NCI-H187 treated with DMSO at 0.1 percent for 48 hours (cell line): ENCODE measurements at regions not wholly inside any gene's neighbourhood (a gene's known extent, or its start where the extent isn't known, plus 50 kb on each side); places are given as distances from the start of the nearest gene placed in this dataset.

Experiments
- DNase-seq: peaks from one replicate; lab custom pipeline; 2025; lab: John Stamatoyannopoulos, UW

DNA sequence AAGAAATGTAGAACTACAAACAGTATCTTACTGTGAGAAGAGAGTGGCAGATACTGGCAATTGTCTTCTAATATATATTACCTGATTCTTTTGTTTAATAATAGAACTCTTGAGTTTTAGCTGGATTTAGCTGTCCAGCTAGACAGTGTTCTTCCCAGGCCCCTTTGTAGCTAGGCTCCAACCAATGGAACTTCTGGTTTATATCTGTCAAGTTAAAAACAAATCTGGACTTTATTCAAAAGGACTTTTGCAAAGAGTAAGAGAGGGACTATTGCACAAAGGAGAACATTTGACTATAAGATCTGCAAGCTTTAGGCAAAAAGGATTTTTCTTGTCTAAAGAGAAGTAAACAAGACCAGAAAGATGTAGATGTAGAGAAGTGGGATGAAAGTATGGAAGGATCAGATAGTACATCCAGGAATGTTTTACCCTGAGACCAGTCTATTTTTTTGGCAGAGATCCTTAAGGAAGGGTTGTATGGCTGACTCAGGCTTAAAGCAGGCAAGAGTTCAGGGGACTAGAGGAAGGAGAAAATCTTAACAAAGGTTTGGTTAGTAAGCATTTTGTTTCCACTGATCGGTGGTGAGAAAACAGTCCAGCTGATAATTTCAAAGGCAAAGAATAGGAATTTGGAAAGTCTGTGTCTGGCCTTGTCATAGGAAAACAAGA is 111.1 kb upstream of the PLEKHA5 start:
- DNase-seq: no peak

DNA sequence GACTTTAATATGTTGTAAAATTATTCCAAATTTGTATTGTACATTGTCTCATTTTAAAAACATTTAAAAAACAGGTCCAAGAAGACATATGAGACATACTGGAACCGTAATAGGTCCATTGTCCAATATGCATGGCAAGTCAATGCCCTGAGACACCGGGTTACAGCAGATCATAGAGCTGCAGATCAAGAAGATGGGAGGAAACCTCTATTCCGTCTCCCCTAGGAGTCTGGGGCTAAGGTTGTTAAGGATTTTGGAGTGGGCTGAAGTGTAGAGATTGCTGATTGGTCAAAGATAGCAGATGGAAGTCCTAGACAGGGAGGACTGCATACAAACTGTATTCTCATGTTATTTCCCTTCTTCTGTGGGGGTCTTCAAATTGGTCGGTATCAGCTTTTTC is 108.3 kb upstream of the PLEKHA5 start:
- no peak for DNase-seq

DNA sequence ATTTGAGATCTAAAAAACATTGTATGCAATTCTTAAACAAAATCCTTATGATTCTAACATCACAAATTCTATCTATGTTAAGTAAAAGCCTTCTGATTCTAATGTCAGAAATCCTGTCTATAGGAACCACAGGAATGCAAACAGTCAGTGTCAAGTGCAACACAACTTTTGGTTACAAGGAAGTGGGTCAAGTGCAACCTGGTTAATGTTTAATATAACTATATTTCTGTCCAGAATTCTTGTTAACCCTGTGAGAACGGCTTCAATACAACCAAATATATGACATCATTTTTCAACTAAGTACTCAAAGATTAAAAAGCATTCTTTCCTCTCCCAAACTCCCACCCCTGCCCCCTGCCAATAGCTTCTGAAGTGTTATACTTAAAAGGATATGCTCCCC is 107.9 kb upstream of the PLEKHA5 start:
- no peak for DNase-seq

DNA sequence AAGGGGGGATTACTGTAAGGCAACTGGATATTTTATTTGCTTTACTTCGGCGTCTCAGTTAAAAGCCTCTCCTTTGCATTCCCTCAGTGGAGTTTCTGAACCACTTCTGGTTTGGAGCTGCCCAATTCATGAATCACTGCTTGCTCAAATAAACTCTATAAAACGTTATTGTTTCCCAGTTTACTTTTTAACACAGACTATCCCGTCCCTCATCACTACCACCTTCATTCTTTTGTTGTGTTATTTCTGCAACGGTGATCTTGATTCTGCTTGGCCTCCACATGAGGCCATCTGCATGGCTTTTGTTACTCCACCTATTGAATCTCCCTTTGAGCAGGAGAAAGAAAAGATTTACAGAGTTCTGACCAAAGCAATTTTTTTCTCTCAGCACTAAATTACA is 104.0 kb upstream of the PLEKHA5 start:
- DNase-seq: no peak

DNA sequence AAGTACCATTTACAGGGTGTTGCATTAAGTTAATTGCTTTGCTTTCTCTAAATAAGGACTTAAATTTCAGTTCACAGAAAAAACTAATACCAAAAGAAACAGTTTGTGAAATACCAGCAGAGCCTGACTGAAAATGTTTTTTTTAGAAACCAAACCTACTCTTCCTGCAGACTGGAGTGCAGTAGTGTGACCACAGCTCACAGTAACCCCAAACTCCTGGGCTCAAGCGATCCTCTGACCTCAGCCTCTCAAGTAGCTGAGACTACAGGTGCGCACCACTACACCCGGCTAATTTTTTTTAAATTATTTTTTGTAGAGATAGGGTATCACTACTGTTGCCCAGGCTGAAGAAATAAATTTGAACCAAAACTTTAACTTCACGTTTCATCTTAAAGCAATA is 103.5 kb upstream of the PLEKHA5 start:
- no peak for DNase-seq

DNA sequence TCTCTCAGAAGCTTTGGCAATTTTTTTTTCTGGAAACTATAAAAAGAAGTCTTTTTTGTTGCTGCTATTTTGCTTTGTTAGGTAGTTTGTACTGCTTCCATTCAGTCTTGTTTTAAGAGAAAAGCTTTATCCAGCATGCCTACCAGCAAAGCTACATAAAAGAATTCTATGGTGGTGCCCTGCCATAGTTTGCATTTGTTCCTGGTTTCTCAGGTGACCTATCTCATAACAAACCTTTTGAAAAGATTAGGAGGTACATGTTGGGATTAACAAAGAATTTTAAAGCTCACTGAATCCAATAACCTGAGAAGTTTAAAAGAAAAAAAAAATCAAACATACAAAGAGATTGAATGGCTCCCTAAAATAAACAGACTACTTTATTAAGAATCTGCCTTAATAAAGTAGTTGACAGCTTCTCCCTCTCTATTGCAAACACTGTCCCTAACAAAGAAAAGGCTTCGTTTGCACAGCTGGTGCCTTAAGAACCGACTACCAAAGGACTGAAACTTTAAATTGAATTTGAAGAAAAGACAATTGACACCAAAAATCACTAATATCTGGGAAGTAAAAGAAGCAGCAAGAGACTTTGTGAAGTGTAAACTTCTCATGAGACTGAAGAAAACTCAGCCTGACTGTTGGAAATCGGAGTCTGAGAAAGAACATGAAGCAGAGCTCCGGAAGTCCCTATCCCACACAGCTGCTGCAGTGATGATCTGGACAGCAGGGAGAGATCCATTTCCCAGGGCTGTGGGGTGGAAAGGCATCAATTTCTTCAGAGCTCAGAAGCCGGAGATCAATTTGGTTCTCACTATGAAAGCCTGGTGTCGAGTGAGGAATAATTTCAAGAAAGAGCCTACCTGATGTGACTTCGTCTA is 102.7 kb upstream of the PLEKHA5 start:
- no peak for DNase-seq

DNA sequence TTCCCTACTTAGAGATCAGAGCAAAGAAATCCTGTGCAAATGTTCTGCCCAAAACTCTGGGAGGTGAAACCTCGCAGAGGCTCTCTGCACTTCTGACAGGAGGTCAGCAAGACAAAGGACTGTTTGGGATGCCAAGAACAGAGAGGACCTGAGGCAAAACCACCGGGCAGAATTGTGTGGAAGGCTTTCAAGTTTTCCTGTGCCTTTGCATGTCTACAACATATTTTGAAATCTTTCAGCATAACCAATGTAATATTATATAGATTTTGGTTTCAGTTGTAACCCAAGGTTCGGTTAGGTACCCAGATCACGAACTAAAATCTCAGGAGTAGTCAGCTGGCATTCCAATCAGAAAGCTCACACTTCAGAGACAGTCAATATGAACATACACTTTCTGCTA is 99.4 kb upstream of the PLEKHA5 start:
- DNase-seq: no peak

DNA sequence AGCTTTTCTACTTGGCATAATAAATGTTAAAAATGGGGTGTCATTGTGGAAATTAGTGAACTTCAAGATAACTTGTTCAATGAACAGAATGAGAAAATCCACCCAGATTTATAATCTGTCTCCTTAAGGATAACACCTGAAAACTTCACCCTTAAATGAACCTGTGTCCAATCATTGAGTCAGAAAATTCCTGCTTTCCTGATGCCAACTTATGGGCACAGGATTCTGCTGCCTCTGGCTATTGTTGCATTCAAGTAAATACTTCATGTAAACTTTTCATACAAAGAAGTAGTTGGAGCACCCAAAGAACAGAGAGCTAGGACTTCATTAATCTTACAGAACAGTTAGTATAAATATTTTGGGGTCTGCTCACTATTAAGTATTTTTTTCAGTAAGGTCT is 98.9 kb upstream of the PLEKHA5 start:
- DNase-seq: no peak

DNA sequence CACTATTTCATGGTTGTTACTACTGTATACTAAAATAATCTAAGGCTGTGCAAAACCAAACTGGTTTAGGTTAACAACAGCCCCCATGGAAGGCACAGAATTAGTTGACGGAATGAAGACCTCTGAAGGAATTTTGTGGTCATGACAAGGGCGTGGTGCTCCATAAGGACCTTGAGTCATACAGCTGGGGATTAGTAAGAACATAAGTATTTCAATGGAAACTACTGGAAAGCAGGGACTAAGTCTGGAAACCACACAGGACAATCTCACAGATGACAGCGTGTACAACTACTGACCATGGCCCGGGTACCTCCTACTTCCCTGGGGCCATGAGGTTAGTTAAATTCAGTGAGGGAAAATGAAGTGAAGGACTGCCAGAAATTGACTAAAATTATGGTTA is 98.5 kb upstream of the PLEKHA5 start:
- DNase-seq: no peak

DNA sequence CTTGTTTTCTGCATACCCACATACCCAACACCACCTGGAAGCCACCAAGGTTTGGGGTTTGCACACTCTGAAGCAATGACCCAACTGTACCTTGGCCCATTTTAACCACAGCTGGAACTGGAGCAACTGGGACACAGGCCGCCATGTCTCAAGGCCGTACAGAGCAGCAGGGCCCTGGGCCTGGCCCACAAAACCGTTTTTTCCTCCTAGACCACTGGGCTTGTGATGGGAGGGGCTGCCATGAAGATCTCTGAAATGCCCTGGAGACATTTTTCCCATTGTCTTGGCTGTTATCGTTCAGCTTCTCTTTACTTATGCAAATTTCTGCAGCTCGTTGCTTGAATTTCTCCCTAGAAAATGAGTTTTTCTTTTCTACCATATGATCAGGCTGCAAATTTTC is 96.7 kb upstream of the PLEKHA5 start:
- DNase-seq: no peak

DNA sequence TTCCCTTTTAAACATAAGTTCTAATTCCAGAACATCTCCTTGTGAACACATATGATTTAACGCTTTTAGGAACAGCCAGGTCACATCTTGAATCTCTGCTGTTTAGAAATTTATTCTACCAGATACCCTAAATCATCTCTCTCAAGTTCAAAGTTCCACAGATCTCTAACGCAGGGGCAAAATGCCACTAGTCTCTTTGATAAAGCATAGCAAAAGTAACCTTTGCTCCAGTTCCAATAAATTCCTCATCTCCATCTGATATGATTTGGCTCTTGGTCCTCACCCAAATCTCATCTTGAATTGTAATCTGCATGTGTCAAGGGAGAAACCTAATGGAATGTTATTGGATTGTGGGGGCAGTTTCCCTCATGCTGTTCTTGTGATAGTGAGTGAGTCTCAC is 96.3 kb upstream of the PLEKHA5 start:
- no peak for DNase-seq

DNA sequence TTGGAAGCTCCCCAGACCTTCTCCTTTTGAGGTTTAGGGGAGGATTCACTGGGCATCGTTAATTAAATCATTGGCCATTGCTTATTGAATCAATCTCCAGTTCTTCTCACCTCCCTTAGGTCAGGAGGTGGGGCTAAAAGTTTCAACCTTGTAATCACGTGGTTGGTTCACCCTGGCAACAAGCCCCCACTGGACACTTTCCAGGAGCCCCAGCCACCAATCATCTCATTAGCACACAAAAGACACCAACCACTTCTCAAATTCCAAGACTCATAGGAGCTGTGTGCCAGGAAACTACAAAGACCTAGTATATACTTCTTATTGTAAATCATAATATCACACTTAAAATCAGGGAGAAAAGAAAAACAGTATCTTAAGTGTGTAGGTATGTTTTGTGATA is 94.6 kb upstream of the PLEKHA5 start:
- no peak for DNase-seq

DNA sequence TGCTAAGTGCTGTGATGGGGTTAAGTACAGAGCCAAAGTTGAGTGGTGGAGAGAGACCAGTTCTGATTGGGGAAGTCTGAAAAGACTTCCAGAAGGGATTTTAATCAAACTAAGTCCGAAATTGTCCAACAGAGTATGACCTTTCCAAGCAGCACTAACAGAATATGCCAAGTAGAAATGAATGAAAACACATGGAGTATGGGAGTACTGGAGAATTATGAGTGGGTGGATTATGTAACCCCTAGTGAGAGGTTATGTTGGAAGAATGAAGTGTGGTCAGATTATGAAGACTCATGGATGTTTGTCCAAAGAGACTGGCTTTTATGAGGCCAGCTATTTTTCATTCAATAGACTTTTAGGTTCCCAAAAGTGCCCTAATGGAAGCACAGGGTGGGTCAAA is 94.0 kb upstream of the PLEKHA5 start:
- DNase-seq: no peak

DNA sequence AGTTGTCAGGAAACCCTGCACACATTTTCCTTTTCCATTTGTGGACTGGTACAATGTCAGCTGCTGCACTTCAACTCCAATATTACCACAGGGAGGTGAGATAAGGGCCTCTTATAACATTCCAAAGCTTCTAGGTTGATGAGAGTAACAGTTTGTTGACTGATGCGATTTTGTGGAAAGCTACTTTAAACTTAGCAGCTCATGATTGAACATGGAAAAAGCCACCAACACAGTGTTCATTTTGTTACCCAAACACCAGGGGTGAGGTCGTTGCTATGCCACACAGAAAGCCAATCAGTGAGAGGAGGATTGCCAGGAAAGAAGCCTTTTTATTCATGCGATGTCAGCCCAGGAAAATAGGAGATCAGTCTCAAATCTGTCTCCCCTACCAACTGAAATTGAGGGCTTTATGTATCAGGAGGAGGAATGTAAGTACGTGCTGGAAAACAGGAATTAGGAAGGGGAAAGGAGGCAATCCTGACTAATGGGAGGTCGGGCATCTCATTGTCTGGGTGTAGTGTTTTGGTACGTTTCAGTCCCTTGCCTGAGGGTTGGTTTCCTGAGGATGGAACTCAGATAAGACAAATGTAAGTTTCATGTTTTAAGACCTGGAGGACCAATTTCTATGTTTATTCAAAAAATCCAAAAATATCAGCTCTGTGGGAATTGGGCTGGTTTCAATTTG is 92.7 kb upstream of the PLEKHA5 start:
- no peak for DNase-seq

DNA sequence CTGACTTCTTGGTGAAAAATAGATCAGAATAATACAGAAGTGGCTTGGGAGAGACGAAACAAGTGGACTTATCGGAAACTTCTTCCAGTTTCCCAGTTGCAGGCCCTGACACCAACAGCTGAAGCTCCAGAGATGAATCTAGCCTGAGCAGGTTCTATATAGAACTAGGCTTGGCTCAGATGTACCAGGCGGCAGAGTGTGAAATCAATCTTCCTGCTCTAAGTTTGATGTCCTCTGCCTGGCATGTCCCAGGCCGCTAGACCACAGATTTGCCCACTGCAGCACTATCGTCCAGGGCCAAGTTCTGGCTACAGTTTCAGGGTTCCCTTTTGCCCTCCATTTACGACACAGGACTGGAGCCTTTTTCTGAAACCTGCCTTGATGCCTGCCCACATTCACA is 91.3 kb upstream of the PLEKHA5 start:
- no peak for DNase-seq

DNA sequence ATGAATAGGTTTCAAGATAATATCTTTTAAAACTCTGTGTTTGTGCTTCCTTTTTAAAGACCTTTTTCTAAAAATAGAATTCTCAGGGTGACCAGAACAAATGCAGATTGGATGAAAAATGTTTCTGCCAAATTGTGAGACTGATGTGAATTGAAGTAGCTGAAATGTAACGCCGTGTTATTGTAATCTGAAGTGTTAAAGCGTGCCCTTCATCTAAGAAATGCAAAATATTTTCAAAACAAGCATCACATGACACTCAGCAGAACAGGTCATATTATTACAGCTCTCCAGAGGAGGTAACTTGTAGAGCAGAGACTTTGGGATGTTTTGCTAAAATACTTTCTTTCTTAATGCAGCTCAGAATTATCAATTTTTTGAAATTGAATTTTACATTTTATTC is 90.0 kb upstream of the PLEKHA5 start:
- DNase-seq: no peak

DNA sequence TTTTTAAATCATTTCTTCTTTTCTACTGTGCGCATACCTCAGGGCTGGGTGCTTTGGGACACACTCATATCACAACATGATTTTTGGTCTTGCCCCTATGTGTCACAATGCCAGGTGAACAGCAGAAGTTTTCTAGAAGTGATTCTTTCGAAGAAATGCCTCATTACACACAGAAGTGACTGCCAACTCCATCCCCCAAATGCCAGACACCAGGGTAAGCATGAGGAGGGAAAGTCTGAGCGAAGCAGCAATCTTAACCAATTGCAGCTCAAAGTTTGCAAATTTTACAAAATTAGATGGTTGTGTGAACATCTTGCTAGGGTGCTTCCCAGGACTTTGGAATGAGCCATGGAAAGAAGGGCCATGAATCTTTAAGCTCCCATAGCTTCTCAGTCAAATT is 87.3 kb upstream of the PLEKHA5 start:
- DNase-seq: no peak

DNA sequence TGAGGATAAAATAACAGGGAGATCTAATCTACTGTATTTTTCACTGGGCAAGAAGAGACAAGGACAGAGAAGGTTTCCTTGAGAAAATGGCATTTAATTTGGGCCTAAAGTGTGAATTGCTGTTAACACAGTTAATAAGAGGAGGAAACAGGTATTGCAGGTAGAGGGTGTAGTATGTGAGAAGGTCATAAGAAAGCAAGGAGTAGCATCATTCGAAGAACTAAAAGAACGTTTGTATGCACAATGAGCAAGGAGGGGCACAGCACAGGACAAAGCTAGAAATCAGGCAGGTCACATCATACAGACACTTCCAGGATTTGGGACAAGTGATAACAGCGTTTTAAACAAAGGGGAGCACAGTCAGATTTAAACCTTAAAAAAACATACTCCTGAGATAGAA is 85.1 kb upstream of the PLEKHA5 start:
- DNase-seq: no peak

DNA sequence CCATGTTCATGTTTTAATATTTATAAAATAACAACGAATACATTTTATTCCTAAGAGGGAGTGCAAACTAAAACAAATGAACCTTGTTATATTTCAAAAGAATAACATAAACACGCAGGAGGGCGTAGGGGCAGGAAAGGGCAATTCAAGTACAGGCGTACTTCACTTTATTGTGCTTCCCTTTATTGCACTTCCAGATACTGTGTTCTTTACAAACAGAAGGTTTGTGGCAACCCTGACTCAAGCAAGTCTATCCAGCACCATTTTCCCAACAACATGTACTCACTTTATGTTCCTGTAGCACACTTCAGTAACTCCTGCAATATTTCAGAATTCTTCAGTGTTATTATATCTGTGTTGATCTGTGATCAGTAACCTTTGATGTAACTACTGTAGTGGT is 84.6 kb upstream of the PLEKHA5 start:
- no peak for DNase-seq

DNA sequence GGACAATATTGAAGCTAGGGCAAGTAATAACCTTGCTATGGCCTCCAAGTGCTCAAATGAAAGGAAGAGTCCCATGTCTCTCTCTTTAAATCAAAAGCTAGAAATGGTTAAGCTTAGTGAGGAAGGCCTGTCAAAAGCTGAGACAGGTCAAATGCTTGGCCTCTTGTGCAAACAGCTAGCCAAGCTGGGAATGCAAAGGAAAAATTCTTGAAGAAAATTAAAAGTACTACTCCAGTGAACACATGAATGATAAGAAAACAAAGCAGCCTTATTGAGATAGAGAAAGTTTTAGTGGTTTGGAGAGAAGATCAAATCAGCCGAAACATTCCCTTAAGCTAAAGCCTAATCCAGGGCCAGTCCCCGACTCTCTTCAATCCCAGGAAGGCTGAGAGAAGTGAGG is 84.1 kb upstream of the PLEKHA5 start:
- DNase-seq: no peak

DNA sequence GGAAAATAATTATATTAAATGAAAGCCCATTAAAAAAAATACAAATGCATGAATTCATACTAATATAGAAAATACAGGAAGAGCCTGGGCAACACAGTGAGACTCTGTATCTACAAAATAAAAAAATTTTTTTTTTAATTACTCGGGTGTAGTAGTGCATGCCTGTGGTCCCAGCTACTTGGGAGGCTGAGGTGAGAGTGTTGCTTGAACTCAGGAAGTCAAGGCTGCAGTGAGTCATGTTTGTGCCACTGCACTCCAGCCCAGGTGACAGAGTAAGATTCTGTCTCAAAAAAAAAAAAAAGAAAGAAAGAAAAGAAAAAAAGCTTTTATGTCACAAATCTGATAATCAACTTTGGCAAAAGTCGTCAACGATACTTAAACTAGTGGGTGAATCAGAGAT is 80.6 kb upstream of the PLEKHA5 start:
- DNase-seq: no peak

DNA sequence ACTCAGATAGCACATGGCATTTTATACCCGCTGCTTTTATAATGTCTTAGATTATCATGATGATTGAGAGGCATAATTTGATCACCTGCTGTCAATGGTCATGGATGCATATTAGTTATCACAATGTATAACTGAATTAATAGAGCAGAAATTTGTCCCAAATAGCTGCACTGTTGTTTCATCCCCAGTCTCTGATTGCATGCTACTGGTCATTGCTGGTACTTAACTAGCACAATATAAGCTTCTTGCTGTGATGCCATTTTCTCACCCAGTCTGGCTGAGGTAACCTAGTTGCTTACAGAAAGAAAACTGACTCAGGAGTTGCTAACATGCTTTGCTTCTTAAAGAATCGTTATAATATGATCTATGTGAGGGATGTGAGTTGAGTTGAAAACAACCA is 76.8 kb upstream of the PLEKHA5 start:
- DNase-seq: no peak

DNA sequence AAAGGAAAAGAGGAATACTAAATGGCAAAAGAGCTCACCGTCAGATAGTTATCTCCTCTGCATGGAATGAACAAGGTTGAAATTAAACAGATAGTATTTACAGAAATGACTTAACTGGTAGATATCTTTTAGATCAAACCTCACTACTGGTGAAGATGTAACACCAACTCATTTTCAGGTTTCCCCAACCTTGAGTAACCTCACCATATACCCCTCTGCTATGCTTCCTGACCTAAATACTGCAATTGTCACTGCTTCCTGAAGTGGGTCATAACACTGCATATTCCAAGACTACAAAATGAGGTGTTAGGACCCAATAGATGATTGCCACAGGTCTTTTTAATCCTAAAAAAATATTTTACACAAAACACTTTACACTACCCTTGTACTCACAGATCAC is 76.3 kb upstream of the PLEKHA5 start:
- no peak for DNase-seq
